BE2C (cell line): ENCODE measurements at regions not wholly inside any gene's neighbourhood (a gene's known extent, or its start where the extent isn't known, plus 50 kb on each side); places are given as distances from the start of the nearest gene placed in this dataset.
A peak's percentile ranks its signal among the peaks of the same experiment; 100 is the strongest.

Source experiments
- DNase-seq: peaks from one replicate; pipeline ENCODE4 v3.0.0-alpha.2; 2020
- H3K27me3 ChIP-seq: fragments of 250-450 bp; sonication (Bioruptor Pico); 2 replicates; pipeline ENCODE4 v1.5.1; 2020; ENCODE audit warnings: mild to moderate bottlenecking
- H3K36me3 ChIP-seq: fragments of 250-450 bp; sonication (Bioruptor Pico); 2 replicates; pipeline ENCODE4 v1.5.1; 2020; ENCODE audit warnings: mild to moderate bottlenecking
- H3K4me1 ChIP-seq: fragments of 250-450 bp; sonication (Bioruptor Pico); 2 replicates; pipeline ENCODE4 v1.5.1; 2020
- H3K4me3 ChIP-seq: 2 replicates; pipeline ENCODE4 v1.5.1; 2011; ENCODE audit warnings: low read depth, low read length
- H3K9me3 ChIP-seq: fragments of 250-450 bp; sonication (Bioruptor Pico); 2 replicates; pipeline ENCODE4 v1.5.1; 2020
- TF ChIP-seq, protein P1 (sequence below): IDR thresholded peaks from 2 replicates; pipeline ENCODE4 v1.5.1; 2012; ENCODE audit warnings: mild to moderate bottlenecking, low read depth, low read length

DNA sequence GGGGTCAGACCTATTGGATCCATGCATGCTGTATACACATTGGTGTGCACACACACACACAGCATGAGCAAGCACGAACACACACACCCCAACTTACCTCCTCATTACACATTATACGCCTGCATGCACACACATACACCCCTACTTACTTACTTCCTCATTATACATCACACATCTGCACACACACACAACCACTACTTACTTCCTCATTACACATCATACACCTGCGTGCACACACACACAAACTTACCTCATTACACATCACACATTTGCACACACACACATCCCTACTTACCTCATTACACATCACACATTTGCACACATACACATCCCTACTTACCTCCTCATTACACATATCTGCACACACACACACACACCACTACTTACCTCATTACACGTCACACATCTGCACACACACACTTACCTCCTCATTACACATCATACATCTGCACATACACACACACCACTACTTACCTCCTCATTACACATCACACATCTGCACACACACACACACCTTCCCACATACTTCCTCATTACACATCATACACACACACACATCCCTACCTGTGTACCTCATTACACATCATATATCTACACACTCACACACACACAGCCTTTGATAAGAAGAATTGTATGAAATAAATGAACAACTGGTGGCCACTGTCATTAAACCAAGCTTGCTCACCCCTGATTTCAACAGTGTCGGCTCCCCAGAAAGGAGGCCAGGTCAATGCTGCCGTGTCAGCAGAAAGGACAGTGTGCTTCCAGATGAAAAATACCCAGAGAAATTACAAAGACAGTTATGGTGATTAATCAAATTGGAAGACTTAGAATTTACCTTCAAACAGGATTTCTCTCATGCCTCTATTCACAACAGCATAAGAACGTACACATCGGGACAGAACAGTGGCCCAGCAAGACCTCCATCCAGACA is 117.8 kb downstream of the SETD4 start:
- TF ChIP-seq, protein P1, sequence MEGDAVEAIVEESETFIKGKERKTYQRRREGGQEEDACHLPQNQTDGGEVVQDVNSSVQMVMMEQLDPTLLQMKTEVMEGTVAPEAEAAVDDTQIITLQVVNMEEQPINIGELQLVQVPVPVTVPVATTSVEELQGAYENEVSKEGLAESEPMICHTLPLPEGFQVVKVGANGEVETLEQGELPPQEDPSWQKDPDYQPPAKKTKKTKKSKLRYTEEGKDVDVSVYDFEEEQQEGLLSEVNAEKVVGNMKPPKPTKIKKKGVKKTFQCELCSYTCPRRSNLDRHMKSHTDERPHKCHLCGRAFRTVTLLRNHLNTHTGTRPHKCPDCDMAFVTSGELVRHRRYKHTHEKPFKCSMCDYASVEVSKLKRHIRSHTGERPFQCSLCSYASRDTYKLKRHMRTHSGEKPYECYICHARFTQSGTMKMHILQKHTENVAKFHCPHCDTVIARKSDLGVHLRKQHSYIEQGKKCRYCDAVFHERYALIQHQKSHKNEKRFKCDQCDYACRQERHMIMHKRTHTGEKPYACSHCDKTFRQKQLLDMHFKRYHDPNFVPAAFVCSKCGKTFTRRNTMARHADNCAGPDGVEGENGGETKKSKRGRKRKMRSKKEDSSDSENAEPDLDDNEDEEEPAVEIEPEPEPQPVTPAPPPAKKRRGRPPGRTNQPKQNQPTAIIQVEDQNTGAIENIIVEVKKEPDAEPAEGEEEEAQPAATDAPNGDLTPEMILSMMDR = no peak
- no peak for DNase-seq

DNA sequence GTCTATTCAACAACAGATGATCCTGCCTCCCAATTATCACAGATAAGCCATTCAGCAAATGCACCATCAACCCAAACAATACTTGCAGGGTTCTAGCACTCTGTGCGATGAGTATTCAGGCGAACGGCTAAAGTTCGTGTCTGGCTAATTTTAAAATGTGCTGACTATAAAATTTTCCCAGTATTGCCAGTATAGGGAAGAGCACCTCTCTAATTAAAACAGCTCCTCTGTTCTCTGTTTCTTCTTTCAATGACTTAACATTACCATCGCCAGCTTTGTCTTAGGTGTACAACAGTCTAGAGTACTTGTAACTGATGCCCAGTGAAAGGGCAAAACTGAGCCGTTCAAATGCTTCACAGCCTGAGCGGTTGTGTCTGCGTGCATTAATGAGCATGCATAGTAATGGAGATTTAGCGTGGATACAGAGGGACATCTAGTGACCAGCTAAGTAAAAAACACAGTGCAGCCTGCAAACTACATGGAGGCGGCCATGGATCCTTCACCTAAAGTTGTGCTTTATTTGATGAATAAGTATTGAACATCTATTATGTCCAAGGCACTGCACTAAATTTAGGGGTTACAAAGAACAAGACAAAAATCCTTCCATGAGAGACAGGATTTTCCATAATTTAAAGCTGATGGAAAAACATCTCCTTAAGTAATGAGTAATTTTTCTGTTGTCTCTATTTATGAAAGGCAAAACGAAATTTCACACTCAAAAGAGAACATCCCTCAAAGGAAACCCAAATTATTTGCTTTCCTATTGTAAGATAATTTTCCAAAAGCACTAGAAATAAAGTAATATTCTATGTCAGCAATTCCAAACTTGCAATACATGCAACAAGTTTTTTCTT is 120.0 kb downstream of the SETD4 start:
- H3K4me3 ChIP-seq = no peak overlapping the region
- H3K4me1 ChIP-seq = no peaks in the 10 kb centered on the region
- DNase-seq = no peak
- peaks cover 5% of the 10 kb centered on the region; the same call in 1 of the 2 replicates for H3K27me3 ChIP-seq
- H3K36me3 ChIP-seq = no peaks in the 10 kb centered on the region
- no peaks in the 10 kb centered on the region for H3K9me3 ChIP-seq
- TF ChIP-seq, protein P1 = peak; percentile 52

More for the DNA sequence above, 117.8 kb downstream of the SETD4 start:
- Histone ChIP-seq H3K4me3 (no peak overlapping the region), H3K4me1 (no peaks in the 10 kb centered on the region), H3K27me3 (peaks cover 5% of the 10 kb centered on the region; the same call in 1 of the 2 replicates), H3K9me3 (no peaks in the 10 kb centered on the region), H3K36me3 (no peaks in the 10 kb centered on the region)

- H3K36me3 ChIP-seq = no peaks in the 10 kb centered on the region
- no peak overlapping the region for H3K4me3 ChIP-seq
- H3K4me1 ChIP-seq = no peaks in the 10 kb centered on the region
- DNase-seq = no peak
- no peaks in the 10 kb centered on the region for H3K9me3 ChIP-seq
- TF ChIP-seq, protein P1 = no peak
- H3K27me3 ChIP-seq = peaks cover 5% of the 10 kb centered on the region; the same call in 1 of the 2 replicates
Observed at GRCh38 chr21:35938446-35938845, 121.9 kb downstream of the SETD4 start.

DNA sequence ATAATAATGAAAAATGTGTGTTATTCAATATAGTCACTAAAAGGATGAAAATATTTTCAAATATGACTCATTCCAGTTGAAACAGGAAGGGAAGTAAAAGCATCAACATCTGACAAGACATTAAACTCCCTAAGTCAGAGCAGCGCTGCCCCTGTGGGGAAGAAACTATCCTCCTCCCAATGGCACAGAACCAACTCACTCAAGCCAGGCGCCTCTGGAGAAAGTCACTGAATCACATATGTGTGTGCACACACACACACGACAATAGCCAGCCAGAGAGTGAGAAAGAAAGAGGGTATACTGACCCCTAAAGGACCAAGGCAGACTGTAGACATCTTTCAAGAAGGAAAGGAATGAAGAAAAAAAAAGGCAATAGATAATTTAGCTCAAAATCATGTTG is 126.9 kb downstream of the SETD4 start:
- TF ChIP-seq, protein P1 = no peak
- Histone ChIP-seq H3K36me3 (no peaks in the 10 kb centered on the region), H3K27me3 (no peaks in the 10 kb centered on the region), H3K9me3 (no peaks in the 10 kb centered on the region), H3K4me3 (no peak overlapping the region), H3K4me1 (no peaks in the 10 kb centered on the region)
- no peak for DNase-seq

DNA sequence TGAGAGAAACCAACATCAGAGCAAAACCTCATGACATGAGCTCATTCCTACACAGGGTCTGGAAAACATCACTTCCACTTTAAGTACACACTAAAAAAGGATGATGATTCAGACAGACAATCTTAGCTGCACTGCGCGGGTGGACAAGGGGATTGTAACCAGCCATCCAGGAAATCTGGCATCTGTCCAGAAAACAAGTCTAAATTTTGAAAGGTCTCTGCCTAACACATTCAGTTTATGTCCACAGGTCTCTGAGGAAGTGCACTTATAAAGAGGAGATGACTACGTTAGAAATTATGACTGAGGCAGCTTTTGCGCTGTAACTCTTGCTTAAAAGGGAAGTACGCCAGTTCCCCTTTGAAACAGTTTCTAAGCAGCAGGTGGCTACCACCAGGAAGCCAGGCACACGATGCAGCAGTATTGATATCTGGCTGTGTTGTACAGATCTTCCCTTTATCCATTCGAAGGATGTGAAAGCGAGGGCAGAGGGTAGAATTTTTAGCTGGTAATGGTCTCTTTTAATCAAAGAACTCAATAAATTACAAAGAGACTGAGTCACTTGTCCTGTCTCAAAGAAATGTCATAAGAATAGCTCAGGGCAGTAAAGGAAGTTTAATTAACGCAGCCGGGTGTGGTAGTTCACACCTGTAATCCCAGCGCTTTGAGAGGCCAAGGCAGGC is 128.0 kb downstream of the SETD4 start:
- DNase-seq = no peak
- Histone ChIP-seq H3K4me1 (no peaks in the 10 kb centered on the region), H3K36me3 (no peaks in the 10 kb centered on the region), H3K4me3 (no peak overlapping the region), H3K9me3 (no peaks in the 10 kb centered on the region), H3K27me3 (no peaks in the 10 kb centered on the region)
- TF ChIP-seq, protein P1 = no peak
